Stimulated activated CD4-positive, alpha-beta T cell treated with anti-CD3 and anti-CD28 coated beads, TNF-alpha, amount 100 ng/mL, for 4 hours (primary cell): ENCODE measurements at regions not wholly inside any gene's neighbourhood (a gene's known extent, or its start where the extent isn't known, plus 50 kb on each side); places are given as distances from the start of the nearest gene placed in this dataset.
"Not testable (repeated sequence)": the region's sequence is repeated elsewhere in the genome, so short reads cannot be mapped to it uniquely, and the experiment has no call there.

Experiments used
- DNase-seq, 3 experiments: peaks; one replicate each; pipeline ENCODE4 v3.0.0-alpha.2; 2020; ENCODE audit warnings: low read depth in 3 of 3

DNA sequence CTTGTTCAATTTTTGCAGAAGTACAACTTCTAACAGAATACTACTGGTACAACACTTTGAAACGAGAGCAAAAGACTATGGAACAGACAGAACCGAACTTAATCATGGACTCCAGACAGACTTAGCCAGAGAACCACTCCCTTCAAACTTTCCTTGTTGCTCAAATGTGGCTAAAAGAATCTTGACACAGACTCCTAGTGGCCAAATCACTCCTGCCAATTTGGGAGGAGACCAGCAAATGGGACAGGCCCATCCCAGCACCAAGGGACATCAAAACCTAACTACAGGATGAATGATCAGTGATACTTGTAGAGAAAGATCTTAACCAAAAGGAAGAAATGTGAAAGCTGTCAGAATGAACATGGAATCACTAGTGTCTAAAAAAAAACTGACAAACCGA lies 154.0 kb downstream of the MATN1 start:
- no peak for DNase-seq

DNA sequence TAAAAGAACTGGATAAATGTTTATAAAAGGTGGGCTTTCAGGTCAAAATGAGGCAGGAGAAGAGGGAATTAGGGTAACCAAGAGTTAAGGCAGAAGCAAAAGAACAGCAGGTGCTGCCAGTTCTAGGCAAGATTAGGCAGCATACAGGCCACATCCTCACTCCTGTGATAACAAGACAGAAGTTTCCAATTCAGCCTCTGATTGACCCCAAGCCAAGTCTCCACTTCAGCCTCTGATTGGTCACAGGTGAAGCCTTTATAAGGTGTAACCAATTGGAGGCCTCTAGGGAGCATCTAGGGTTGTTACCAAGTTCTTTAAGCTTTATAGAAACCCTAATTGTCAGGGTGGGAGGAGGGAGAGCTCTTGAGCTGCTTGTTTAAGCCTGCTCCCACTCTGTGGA lies 160.8 kb downstream of the MATN1 start:
- no peak for DNase-seq

DNA sequence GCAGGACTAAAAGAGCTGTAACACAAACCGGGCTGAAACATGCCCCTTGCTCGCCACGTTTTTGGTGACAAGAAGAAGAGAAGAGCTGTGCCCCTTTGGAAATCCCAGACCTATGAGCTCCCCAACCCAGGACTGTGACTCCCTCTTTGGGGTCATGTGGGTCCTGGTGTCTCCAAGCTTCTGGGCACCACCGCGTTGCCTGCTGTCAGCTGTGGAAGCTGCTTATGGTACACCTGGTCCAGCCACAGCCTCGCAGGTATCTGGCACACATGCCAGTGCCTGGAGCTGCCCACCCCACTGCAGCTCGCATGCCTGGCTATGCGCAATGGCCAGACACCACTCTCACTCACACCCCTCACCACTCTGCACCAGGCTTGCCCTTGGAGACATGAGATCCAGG lies 171.8 kb downstream of the MATN1 start:
- DNase-seq, result no peak

DNA sequence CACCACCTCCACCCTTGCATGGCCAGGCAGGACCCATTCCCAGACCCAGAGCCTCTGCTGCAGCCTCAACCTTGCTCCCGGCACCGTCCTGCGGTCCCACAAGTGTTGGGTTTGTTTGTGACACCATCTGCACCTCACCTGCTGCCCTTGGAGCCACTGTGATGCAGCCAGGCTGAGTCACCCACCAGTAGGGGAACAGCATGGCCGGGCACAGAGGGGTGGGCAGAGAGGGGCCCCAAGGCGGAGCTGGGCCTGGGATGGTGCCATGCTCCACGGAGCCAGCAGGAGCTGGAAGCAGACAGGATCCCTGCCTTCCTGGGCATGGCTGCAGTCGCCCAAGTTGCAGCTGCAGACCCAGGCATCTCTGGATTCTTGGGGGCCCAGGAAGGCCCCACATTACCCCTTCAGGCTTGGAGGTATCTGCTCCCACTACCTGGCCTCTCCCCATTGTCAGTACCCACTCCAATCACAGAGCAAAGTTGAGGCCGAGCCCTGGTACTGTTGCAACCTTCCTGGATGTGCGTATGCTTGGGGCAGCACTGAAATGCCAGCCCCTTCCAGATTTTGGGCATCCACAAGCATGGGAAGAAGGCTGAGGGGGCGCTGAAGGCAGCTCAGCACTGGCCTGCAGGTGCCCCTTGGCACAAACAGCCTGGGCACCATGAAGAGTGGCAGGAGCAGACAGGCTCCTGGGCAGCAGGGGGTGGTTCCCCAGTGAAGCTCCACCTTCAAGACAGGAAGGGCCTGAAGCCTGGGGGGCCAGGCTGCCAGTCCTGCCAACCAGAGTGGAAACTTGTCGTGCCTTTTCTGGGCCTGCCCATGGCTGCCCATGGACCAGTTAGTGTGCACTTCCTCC lies 172.8 kb downstream of the MATN1 start:
- no peak for DNase-seq

DNA sequence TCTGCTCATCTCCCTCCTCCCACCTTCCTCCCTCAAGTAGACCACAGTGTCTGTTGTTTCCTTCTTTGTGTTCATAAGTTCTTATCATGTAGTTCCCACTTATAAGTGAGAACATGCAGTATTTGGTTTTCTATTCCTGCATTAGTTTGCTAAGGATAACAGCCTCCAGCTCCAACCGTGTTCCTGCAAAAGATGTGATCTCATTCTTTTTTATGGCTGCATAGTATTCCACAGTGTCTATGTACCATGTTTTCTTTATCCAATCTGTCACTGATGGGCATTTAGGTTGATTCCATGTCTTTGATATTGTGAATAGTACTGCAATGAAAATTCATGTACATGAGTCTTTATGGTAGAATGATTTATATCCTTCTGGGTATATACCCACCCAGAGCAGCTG lies 173.5 kb downstream of the MATN1 start:
- not testable (repeated sequence) for DNase-seq

DNA sequence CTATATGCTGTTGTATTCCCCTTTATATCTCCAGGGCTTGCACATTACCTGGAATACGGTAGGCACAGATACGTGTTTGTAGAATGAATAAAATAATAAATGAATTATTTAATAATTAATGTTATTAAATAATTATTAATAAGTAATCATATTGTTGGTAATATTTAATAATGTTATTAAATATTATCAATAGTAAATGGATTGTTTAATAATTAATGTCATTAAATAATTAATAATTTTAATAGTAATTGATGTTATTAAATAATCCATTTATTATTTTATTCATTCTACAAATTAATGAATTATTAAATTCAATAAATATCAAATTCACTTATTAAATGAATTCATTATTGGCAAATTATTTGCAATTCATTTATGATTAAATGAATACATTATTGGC lies 175.1 kb downstream of the MATN1 start:
- DNase-seq, result no peak

DNA sequence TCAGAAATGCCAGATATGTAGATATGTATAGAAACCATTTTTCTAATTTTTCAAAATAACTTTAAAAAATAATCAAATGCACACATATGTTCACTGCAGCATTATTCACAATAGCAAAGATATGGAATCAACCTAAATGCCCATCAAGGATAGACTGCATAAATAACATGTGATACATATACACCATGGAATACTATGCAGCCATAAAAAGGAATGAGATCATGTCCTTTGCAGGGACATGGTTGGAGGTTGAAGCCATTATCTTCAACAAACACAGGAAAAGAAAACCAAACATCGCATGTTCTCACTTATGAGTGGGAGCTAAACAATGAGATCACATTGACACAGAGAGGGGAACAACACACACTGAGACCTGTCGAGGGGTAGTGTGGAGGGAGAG lies 176.1 kb downstream of the MATN1 start:
- DNase-seq, result not testable (repeated sequence)

DNA sequence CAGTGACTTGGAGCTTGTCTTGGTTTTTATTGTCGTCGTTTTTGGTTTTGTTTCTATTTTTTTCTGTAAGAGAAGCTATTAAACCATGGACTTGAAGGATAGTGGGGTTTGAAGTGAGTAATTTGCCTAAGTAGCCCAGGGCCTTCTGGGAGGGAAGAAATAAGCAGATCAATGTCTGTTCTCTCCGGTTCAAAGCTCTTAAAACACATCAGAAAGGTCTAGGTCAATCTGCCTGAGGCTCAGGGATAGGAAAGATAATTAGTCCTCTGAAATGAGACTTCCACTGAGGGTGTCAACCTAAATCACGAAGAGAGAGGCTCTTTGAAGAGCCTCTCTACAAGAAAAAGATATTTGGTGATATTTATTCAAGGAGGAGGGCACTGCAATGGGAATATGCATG lies 178.0 kb downstream of the MATN1 start:
- DNase-seq, result no peak

DNA sequence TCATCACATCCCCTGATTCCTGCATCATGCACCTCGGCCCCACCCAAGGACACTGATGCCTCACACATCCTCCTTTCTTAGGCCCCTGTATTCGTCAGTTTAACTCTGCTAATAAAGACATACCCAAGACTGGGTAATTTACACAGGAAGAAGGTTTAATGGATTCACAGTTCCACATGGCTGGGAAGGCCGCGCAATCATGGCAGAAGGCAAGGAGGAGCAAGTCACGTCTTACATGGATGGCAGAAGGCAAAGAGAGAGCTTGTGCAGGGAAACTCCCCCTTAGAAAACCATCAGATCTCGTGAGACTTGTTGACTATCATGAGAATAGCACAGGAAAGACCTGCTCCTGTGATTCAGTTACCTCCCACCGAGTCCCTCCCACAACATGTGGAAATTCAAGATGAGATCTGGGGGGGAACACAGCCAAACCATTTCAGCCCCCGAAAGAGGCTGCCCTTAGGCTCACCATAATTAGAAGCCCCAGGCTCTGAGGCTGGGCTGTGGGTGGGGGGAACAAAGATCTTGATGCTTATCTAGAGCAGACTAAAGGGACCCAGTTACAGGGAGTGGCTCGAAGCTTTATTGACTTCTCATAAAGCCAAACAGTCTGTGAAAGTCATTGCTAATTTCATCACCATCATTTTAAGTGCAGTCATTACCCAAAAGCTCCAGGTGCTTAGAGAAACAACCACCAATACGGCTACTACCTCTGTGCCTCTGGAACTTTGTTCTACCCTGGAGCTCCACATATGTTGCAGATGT lies 181.5 kb downstream of the MATN1 start:
- no peak for DNase-seq

DNA sequence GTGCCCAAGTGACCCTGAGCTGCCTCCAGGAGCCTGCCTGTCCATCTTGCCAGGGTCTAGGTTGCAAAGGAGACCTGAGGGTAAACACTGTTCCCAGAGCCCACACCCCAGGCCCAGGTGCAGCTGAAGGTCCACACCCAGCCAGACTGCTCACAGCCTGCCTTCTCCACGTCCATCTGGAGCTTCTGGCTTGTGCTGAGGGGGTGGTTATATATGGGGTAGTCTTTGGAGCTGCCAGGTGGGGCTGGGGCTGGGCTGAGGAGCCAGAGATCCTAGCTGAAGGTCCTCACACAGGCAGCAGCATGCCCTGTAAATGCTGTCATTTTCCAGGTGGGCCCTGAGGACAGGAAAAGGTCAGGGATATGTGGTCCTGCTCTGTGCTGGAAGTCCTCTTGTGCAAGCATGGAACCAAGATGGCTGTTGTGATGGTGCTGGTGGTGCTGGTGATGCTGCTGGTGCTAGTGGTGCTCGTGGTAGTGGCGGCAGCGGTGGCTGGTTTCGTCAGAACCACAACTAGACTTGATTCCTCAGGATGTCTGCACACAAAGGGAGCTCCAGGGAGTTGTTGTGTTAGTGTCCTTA lies 182.7 kb downstream of the MATN1 start:
- DNase-seq, result no peak

DNA sequence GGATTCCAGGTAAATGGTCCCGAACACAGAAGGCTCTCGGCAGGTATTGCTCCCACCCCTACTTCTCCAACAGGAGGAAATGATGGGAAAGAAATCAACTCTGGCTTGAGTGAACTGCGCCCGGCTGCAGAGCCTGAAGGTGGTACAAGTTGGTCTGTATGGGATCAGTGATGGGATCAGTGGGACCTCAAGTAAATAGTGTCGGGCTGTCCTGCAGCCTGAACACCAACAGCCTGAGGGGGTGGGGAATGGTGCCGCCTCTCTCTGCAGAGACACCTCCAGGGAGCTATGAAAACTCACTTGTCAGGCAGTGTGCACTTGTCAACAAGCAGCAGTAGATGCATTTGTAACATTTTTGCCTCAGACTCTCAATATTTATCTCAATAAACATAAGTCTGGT lies 183.5 kb downstream of the MATN1 start:
- DNase-seq, result no peak

DNA sequence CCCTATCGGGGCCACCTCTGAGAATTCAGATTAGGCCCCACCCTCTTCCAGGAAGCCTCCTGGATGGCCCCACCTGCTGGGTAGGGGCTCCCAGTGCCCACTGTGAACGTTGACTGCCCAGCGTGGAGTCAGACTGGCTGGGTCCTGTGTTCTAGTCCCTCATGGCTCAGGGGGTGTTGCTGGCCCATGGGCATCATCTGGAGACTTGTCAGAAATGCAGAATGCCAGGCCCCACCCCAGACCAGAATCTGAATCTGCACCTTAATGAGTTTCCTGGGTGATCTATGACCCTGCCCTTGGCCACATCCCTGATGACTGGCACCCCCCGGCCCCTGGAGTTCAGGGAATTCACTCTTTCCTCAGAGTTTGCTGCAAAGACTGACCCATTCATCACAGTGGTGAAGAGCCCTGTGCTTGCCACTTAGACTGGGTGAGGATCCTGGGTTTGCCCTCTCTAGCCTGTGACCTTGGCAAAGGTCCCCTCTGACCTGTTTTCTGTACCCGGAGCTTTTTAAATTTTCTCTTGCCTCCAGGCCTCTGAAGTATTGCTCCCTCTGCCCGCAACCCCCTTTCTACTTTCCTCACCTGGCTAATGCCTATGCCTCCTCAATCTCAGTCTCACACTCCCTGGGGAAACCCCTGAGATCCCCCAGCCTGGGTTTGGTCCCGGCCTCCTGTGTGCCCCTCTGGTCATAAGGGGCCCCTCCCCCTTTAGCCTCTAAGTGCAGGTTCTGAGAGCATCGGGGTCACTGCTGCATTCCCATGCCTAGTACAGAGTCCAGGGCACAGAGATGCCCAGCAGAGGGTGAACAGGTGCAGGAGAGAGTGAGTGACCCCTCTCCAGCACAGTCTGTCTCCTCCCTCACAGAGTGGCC lies 184.2 kb downstream of the MATN1 start:
- DNase-seq, result no peak

DNA sequence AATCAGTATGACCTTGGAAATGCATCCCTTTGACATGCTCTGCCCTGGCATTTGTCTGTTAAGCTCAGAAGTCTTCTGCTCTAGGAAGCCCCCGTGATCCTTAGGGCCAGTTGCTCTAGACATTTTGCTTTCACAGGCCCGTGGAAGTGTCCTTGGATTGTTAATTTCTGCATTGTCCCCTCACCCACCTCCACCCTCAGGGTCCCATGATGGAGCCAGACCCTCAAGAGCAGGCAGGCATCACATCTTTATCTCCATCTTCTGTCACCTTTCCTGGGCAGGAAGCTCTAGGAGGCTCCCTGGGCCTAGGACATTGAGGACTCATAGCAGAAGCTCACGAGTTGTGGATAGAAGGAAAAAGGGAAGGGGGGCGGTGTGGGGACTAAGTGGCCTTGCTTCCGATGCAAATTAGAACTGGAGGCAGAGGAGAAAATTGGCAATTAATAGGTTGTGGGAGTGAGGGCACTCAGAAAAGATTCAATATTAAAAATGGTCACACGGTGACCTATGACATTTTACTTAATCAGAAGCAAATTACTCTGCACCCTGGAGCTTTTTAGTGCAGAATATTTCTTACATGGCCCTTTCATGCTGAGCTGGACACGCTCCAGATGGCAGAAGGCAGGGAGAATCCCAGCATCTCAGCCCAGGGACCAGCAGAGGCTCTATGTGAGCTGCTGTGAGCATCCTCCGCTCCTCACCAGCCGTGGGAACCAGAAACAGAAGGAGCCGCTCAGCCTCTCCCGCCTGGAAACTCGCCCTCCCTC lies 185.0 kb downstream of the MATN1 start:
- no peak for DNase-seq

DNA sequence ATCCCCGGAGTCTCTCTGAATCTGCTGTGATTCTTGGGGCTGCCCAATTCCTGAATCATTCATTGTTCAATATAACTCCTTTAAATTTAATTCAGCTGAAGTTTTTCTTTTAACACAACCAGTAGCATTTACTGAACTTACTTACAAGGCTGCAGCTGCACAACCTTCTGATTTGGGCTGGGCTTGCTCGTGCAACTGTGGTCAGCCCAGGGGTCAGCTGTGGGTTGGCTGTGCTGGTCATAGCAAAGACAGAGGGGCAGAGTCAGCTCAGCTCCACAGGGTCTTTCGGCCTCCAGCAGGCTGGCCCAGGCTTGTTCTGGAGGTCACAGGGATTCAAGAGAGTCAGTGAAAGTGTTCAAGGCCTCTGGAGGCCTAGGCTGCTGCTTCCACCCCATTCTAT lies 186.1 kb downstream of the MATN1 start:
- DNase-seq, result no peak

DNA sequence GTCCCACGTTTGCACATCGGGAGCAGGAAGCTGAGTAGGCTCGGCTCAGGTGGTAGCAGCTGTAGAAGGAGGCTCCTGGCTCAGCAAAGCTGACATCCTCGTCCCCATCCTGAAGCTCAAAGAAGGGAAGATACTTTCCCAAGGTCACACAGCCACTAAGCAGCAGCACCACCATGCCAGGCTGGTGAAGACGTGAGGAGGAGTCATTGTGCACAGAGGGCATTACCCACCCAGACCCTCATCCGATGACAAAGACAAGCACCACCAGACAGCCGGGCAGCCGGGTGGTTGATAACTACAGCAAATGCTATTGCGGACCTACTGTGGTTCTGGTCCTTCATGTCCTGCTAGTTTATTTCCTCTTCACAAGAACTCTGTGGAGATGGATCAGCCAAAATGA lies 186.9 kb downstream of the MATN1 start:
- no peak for DNase-seq

DNA sequence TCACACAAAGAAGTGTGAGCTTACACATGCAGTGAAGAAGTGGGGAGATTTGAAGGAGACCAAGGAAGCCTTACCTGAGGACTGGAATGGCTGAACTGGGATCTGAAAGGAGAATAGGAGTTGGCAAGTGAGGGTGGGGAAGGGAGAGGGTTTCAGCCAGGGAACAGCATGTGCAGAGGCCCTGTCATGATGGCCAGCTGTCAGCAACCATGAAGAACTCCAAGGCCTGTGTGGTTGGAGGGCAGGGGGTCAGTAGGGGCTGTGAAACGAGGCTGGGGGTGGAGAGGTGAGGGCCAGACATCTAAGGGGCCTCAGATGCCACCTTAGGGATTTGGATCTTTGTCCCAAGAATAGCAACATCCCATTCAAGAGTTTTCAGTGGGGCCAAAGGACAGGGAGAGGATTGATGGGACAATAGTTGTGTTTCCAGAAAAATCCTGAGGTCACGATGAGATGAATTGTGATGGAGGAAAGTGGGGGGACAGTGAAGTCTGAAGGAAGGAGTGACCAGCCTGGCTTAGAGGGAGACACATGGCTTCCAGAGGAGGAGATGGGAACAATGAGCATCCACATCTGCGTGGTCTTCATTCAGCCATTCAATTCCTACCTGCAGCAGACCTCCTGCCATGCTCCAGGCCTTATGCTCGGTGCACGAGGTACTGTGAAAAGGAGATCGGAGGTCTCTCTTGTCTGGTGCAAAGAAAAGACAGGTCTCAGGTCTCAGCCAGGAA lies 187.6 kb downstream of the MATN1 start:
- DNase-seq, result no peak

DNA sequence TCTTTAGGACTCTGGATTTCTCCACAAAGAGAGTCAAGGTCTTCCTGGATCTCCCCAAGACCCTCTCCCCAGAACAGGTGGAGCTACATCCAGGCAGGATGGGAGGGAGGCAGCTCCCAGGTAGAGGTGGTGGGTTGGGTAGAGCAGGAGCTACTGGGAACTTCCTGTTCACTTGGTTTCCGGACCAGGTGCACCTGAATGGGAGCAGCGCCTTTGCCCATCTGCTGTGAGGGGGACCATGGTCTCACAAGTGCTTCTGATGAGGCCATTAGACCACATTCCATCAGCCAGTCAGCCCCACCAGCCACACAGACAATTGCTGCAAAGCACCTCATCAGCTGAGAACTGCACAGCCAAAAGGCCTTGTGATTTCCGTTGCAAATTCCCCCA lies 188.8 kb downstream of the MATN1 start:
- no peak for DNase-seq

DNA sequence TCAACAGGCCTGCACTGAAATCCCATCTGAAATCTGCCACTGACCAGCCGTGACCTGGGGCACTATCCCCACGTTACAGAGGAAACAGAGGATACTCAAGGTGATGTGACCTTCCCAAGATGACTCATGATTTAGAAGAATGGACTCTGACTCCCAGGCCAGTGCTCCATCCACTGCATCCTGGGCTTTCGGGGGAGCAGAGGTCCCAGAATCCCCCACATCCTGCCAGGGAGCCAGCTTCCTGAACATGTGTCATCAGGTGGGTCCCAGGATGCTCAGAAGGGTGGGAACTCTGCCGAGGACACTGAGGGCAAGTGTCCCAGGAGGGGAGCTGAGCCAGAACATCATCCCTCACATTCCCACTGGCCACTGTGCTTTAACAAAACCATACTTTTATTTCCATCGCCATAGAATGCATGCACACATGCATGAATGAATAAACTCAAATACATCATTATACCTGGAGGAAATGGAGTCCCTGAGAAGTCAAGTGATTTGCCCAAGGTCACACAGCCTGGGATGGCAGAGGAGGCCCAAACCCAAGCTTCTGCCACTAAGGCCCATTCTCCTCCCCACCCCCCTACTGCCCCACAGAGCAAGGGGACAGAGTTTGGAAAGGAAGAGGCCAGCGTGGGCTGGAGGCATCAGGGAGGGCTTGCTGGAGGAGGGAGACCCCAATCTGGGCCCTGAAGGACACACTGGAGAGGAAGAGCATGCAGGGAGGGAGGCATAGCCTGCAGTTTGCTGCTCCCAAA lies 189.4 kb downstream of the MATN1 start:
- no peak for DNase-seq

DNA sequence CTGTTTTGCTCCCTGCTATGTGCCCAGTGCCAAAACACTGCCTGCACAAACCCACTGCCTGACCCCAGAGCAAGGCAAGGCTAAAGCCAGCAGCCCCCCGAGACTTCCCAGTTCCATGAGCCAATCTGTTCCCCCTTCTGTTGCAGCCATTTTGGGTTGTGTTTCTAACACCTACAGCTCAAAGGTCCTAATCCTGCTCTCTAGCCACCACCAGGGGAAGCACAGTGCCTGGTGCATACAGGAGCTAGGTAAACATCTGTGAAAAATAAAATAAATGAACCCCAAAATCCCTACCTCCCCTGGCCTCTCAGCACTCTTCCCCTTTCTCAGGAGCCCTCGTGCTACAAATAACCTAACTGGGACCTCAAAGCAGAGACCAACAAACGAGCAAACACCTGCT lies 190.2 kb downstream of the MATN1 start:
- DNase-seq, result no peak

DNA sequence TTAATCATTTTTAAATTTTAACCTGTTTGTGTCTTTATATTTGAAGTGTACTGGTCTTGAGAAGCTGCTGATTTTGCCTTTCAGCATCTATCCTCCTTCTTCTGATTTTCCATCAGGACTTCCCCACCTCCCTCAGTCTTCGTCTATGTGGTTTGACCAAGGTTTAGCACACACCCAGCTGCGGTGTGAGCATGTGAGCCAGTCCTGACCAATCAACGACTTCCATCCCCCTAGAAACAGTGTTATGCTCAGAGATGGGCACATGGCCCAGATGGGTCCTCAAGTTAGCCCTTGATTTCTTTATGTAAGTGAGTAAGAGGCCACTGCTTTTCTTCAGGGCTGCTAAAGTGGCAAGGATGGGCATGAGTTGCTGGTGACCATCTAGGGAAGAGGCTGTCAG lies 190.8 kb downstream of the MATN1 start:
- no peak for DNase-seq
